ENCODE measurements at regions not wholly inside any gene's neighbourhood (a gene's known extent, or its start where the extent isn't known, plus 50 kb on each side); places are given as distances from the start of the nearest gene placed in this dataset.

GRCh38 chr12:118751355-118751754 lies 230.0 kb upstream of the SRRM4 start:
- no peak for DNase-seq (ENCODE audit: low read depth, low spot score)

- no peak for DNase-seq (ENCODE audit: low read depth, low spot score)
These were observed 220.7 kb upstream of the SRRM4 start for GRCh38 chr12:118760623-118761022.

- no peak for DNase-seq (ENCODE audit: low read depth, low spot score)
These were observed 218.1 kb upstream of the SRRM4 start for GRCh38 chr12:118763234-118763633.

- no peak for DNase-seq (ENCODE audit: low read depth, low spot score)
These were observed 207.2 kb upstream of the SRRM4 start for GRCh38 chr12:118773956-118774723.

- DNase-seq (ENCODE audit: low read depth, low spot score), result no peak
These were observed 203.8 kb upstream of the SRRM4 start for GRCh38 chr12:118777504-118777903.

- no peak for DNase-seq (ENCODE audit: low read depth, low spot score)
These were observed 203.3 kb upstream of the SRRM4 start for GRCh38 chr12:118778077-118778476.

- DNase-seq (ENCODE audit: low read depth, low spot score), result no peak
These were observed 200.4 kb upstream of the SRRM4 start for GRCh38 chr12:118780939-118781338.

GRCh38 chr12:118781692-118782091 lies 199.6 kb upstream of the SRRM4 start:
- DNase-seq (ENCODE audit: low read depth, low spot score), result no peak

- no peak for DNase-seq (ENCODE audit: low read depth, low spot score)
These were observed 197.6 kb upstream of the SRRM4 start for GRCh38 chr12:118783703-118784102.

GRCh38 chr12:118790578-118790977 lies 190.8 kb upstream of the SRRM4 start:
- no peak for DNase-seq (ENCODE audit: low read depth, low spot score)

GRCh38 chr12:118813778-118814357 lies 167.5 kb upstream of the SRRM4 start:
- DNase-seq (ENCODE audit: low read depth, low spot score), result no peak

- DNase-seq (ENCODE audit: low read depth, low spot score), result no peak
These were observed 165.0 kb upstream of the SRRM4 start for GRCh38 chr12:118816296-118816695.

- no peak for DNase-seq (ENCODE audit: low read depth, low spot score)
These were observed 159.9 kb upstream of the SRRM4 start for GRCh38 chr12:118821386-118821925.

GRCh38 chr12:118822512-118822911 lies 158.8 kb upstream of the SRRM4 start:
- no peak for DNase-seq (ENCODE audit: low read depth, low spot score)

- DNase-seq (ENCODE audit: low read depth, low spot score), result no peak
These were observed 154.3 kb upstream of the SRRM4 start for GRCh38 chr12:118827047-118827446.

GRCh38 chr12:118827606-118828005 lies 153.7 kb upstream of the SRRM4 start:
- no peak for DNase-seq (ENCODE audit: low read depth, low spot score)

GRCh38 chr12:118830296-118830695 lies 151.0 kb upstream of the SRRM4 start:
- no peak for DNase-seq (ENCODE audit: low read depth, low spot score)

GRCh38 chr12:118835926-118836325 lies 145.4 kb upstream of the SRRM4 start:
- DNase-seq (ENCODE audit: low read depth, low spot score), result no peak

GRCh38 chr12:118840399-118840798 lies 140.9 kb upstream of the SRRM4 start:
- DNase-seq (ENCODE audit: low read depth, low spot score), result no peak

- no peak for DNase-seq (ENCODE audit: low read depth, low spot score)
These were observed 140.5 kb upstream of the SRRM4 start for GRCh38 chr12:118840878-118841277.

- DNase-seq (ENCODE audit: low read depth, low spot score), result no peak
These were observed 139.8 kb upstream of the SRRM4 start for GRCh38 chr12:118841588-118841987.

GRCh38 chr12:118842866-118843265 lies 138.5 kb upstream of the SRRM4 start:
- no peak for DNase-seq (ENCODE audit: low read depth, low spot score)

- DNase-seq (ENCODE audit: low read depth, low spot score), result no peak
These were observed 134.9 kb upstream of the SRRM4 start for GRCh38 chr12:118846416-118846815.

Data from astrocyte of the hippocampus (primary cell).